ENCODE measurements at regions not wholly inside any gene's neighbourhood (a gene's known extent, or its start where the extent isn't known, plus 50 kb on each side); places are given as distances from the start of the nearest gene placed in this dataset.

GRCh38 chr12:75816897-75817296 is 214.7 kb downstream of the PHLDA1 start:
- Histone ChIP-seq H3K27me3 (ENCODE audit: control insufficient read depth in 4 of 4, insufficient read depth in 4 of 4, low read length in 3 of 4) (no peaks in the 10 kb centered on the region), H3K4me1 (ENCODE audit: control insufficient read depth in 4 of 4, insufficient read depth in 4 of 4, low read length in 3 of 4) (peaks cover 0 to 3% (median 0%) of the 10 kb centered on the region in 4 donors), H3K4me3 (ENCODE audit: low read depth in 1 of 3, low read length in 3 of 3) (no peak overlapping the region), H3K9me3 (ENCODE audit: control insufficient read depth in 4 of 4, low read length in 3 of 4) (no peaks in the 10 kb centered on the region), H3K36me3 (ENCODE audit: control insufficient read depth in 4 of 4, insufficient read depth in 3 of 4, low read depth in 1 of 4, low read length in 3 of 4) (no peaks in the 10 kb centered on the region), H3K27ac (ENCODE audit: low read depth in 1 of 2, low read length in 2 of 2) (no peak overlapping the region), H3K9ac (ENCODE audit: low read depth in 1 of 2, low read length in 2 of 2) (no peak overlapping the region)
- WGBS = 6% methylated on average over 1 of the region's 1 CpG
- TF ChIP-seq FOXA2 (IDR thresholded peaks at IDR 0.05) (peak; percentile 31), NR2F2 (IDR thresholded peaks at IDR 0.05) (no peak), JUND (IDR thresholded peaks at IDR 0.05) (peak in 1 of 2 donors; percentile 40), SP1 (IDR thresholded peaks at IDR 0.05) (no peak), RAD21 (IDR thresholded peaks at IDR 0.05) (peak; percentile 92 to 93), HNF4A (conservative IDR thresholded peaks at IDR 0.05) (peak in 1 of 2 donors; percentile 28), EGR1 (IDR thresholded peaks at IDR 0.05; ENCODE audit: low read depth in 2 of 2) (no peak), RXRA (IDR thresholded peaks at IDR 0.05) (peak; percentile 54 to 60), FOXA1 (IDR thresholded peaks at IDR 0.05) (no peak), GABPA (IDR thresholded peaks at IDR 0.05 in 1 of 2, conservative IDR thresholded peaks at IDR 0.05 in 1 of 2) (no peak), HNF4G (IDR thresholded peaks at IDR 0.05) (no peak), YY1 (IDR thresholded peaks at IDR 0.05) (no peak), TAF1 (conservative IDR thresholded peaks at IDR 0.05) (no peak)
- TF ChIP-seq, protein P1, sequence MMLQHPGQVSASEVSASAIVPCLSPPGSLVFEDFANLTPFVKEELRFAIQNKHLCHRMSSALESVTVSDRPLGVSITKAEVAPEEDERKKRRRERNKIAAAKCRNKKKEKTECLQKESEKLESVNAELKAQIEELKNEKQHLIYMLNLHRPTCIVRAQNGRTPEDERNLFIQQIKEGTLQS (IDR thresholded peaks at IDR 0.05) = peak; percentile 55
- TF ChIP-seq, protein P2, sequence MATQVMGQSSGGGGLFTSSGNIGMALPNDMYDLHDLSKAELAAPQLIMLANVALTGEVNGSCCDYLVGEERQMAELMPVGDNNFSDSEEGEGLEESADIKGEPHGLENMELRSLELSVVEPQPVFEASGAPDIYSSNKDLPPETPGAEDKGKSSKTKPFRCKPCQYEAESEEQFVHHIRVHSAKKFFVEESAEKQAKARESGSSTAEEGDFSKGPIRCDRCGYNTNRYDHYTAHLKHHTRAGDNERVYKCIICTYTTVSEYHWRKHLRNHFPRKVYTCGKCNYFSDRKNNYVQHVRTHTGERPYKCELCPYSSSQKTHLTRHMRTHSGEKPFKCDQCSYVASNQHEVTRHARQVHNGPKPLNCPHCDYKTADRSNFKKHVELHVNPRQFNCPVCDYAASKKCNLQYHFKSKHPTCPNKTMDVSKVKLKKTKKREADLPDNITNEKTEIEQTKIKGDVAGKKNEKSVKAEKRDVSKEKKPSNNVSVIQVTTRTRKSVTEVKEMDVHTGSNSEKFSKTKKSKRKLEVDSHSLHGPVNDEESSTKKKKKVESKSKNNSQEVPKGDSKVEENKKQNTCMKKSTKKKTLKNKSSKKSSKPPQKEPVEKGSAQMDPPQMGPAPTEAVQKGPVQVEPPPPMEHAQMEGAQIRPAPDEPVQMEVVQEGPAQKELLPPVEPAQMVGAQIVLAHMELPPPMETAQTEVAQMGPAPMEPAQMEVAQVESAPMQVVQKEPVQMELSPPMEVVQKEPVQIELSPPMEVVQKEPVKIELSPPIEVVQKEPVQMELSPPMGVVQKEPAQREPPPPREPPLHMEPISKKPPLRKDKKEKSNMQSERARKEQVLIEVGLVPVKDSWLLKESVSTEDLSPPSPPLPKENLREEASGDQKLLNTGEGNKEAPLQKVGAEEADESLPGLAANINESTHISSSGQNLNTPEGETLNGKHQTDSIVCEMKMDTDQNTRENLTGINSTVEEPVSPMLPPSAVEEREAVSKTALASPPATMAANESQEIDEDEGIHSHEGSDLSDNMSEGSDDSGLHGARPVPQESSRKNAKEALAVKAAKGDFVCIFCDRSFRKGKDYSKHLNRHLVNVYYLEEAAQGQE (IDR thresholded peaks at IDR 0.05) = no peak
- TF ChIP-seq, protein P3, sequence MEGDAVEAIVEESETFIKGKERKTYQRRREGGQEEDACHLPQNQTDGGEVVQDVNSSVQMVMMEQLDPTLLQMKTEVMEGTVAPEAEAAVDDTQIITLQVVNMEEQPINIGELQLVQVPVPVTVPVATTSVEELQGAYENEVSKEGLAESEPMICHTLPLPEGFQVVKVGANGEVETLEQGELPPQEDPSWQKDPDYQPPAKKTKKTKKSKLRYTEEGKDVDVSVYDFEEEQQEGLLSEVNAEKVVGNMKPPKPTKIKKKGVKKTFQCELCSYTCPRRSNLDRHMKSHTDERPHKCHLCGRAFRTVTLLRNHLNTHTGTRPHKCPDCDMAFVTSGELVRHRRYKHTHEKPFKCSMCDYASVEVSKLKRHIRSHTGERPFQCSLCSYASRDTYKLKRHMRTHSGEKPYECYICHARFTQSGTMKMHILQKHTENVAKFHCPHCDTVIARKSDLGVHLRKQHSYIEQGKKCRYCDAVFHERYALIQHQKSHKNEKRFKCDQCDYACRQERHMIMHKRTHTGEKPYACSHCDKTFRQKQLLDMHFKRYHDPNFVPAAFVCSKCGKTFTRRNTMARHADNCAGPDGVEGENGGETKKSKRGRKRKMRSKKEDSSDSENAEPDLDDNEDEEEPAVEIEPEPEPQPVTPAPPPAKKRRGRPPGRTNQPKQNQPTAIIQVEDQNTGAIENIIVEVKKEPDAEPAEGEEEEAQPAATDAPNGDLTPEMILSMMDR (IDR thresholded peaks at IDR 0.05; ENCODE audit: low read depth, low read length, missing input control) = peak; percentile 54
- TF ChIP-seq, protein P4, sequence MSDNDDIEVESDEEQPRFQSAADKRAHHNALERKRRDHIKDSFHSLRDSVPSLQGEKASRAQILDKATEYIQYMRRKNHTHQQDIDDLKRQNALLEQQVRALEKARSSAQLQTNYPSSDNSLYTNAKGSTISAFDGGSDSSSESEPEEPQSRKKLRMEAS (IDR thresholded peaks at IDR 0.05) = peak; percentile 16
- TF ChIP-seq, protein P5, sequence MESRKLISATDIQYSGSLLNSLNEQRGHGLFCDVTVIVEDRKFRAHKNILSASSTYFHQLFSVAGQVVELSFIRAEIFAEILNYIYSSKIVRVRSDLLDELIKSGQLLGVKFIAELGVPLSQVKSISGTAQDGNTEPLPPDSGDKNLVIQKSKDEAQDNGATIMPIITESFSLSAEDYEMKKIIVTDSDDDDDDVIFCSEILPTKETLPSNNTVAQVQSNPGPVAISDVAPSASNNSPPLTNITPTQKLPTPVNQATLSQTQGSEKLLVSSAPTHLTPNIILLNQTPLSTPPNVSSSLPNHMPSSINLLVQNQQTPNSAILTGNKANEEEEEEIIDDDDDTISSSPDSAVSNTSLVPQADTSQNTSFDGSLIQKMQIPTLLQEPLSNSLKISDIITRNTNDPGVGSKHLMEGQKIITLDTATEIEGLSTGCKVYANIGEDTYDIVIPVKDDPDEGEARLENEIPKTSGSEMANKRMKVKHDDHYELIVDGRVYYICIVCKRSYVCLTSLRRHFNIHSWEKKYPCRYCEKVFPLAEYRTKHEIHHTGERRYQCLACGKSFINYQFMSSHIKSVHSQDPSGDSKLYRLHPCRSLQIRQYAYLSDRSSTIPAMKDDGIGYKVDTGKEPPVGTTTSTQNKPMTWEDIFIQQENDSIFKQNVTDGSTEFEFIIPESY (IDR thresholded peaks at IDR 0.05) = no peak
- no peak for DNase-seq (ENCODE audit: low spot score)

Data from liver (tissue), 8 donors.